GM23338 (cell line): ENCODE measurements at regions not wholly inside any gene's neighbourhood (a gene's known extent, or its start where the extent isn't known, plus 50 kb on each side); places are given as distances from the start of the nearest gene placed in this dataset.

Experiments
- ATAC-seq: fragments of 200-7000 bp; cut with Tn5 transposase; 3 replicates; pipeline ENCODE4 v1.9.1; 2020
- DNase-seq: peaks from one replicate; pipeline ENCODE4 v3.0.0-alpha.2; 2015; ENCODE audit warnings: low spot score
- H2AFZ ChIP-seq: fragments of 200-600 bp; sonication (generic); 2 replicates; pipeline ENCODE4 v1.8.0; 2016; ENCODE audit warnings: antibody characterized with exemption, mild to moderate bottlenecking, moderate library complexity
- H3F3A ChIP-seq: fragments of 200-600 bp; sonication (generic); replicated peaks from 2 replicates; pipeline ENCODE4 v1.8.0; 2017; ENCODE audit warnings: antibody characterized with exemption, mixed run types, low read depth
- H3K27ac ChIP-seq: fragments of 200-600 bp; sonication (generic); 2 replicates; pipeline ENCODE4 v1.6.1; 2016; ENCODE audit warnings: low read depth
- H3K27me3 ChIP-seq: fragments of 200-600 bp; sonication (generic); 2 replicates; pipeline ENCODE4 v1.8.0; 2016; ENCODE audit warnings: mild to moderate bottlenecking, mixed run types, moderate library complexity; ENCODE audit not compliant: insufficient read depth
- H3K36me3 ChIP-seq: fragments of 200-600 bp; sonication (generic); 2 replicates; pipeline ENCODE4 v1.8.0; 2016; ENCODE audit warnings: mild to moderate bottlenecking; ENCODE audit not compliant: insufficient read depth
- H3K4me1 ChIP-seq: fragments of 200-600 bp; sonication (generic); 2 replicates; pipeline ENCODE4 v1.8.0; 2016; ENCODE audit warnings: mild to moderate bottlenecking, moderate library complexity; ENCODE audit not compliant: insufficient read depth
- H3K4me2 ChIP-seq: fragments of 200-600 bp; sonication (generic); 2 replicates; pipeline ENCODE4 v1.7.1; 2017; ENCODE audit warnings: mixed run types
- H3K4me3 ChIP-seq: fragments of 200-600 bp; sonication (generic); 2 replicates; pipeline ENCODE4 v1.6.1; 2016; ENCODE audit warnings: mixed run types
- H3K79me2 ChIP-seq: fragments of 200-600 bp; sonication (generic); replicated peaks from 2 replicates; pipeline ENCODE4 v1.8.0; 2017; ENCODE audit warnings: mild to moderate bottlenecking; ENCODE audit not compliant: insufficient read depth
- H3K9me2 ChIP-seq: fragments of 200-600 bp; sonication (generic); 2 replicates; pipeline ENCODE4 v1.8.0; 2017; ENCODE audit not compliant: insufficient read depth
- H4K20me1 ChIP-seq: fragments of 200-600 bp; sonication (generic); replicated peaks from 2 replicates; pipeline ENCODE4 v1.8.0; 2017; ENCODE audit warnings: mild to moderate bottlenecking; ENCODE audit not compliant: insufficient read depth
- H3K27ac Mint-ChIP-seq: 2 replicates; pipeline ENCODE4 v1.8.0; 2020; ENCODE audit warnings: inconsistent platforms, mild to moderate bottlenecking, moderate library complexity, mixed read lengths
- H3K27me3 Mint-ChIP-seq: 3 replicates; pipeline ENCODE4 v1.8.0; 2022; ENCODE audit warnings: low read depth, mild to moderate bottlenecking, moderate library complexity, mixed read lengths, inconsistent platforms; ENCODE audit not compliant: insufficient read depth, poor library complexity
- H3K36me3 Mint-ChIP-seq: 3 replicates; pipeline ENCODE4 v1.8.0; 2021; ENCODE audit warnings: low read depth, mild to moderate bottlenecking, inconsistent platforms, moderate library complexity, mixed read lengths
- H3K4me1 Mint-ChIP-seq: 3 replicates; pipeline ENCODE4 v1.8.0; 2020; ENCODE audit warnings: mild to moderate bottlenecking, inconsistent platforms, mixed read lengths
- H3K4me3 Mint-ChIP-seq: 3 replicates; pipeline ENCODE4 v1.8.0; 2021; ENCODE audit warnings: moderate library complexity, mild to moderate bottlenecking, inconsistent platforms, mixed read lengths
- H3K9me3 Mint-ChIP-seq: 3 replicates; pipeline ENCODE4 v1.8.0; 2020; ENCODE audit warnings: moderate library complexity, mild to moderate bottlenecking, inconsistent platforms, mixed read lengths
- CREB1 ChIP-seq: fragments of 250-450 bp; sonication (Bioruptor Pico); IDR thresholded peaks from 2 replicates; pipeline ENCODE4 v1.5.0; 2020; ENCODE audit warnings: low read depth, mild to moderate bottlenecking, moderate library complexity
- ETS1 ChIP-seq: IDR thresholded peaks from 2 replicates; pipeline ENCODE4 v1.6.1; 2016; ENCODE audit warnings: antibody characterized with exemption
- EZH2 ChIP-seq: fragments of 200-600 bp; sonication (generic); IDR thresholded peaks from one replicate; pipeline ENCODE4 v1.8.0; 2017; ENCODE audit warnings: antibody characterized with exemption, mild to moderate bottlenecking, low read depth; ENCODE audit not compliant: unreplicated experiment
- EZH2phosphoT487 ChIP-seq: fragments of 200-600 bp; sonication (generic); IDR thresholded peaks from one replicate; pipeline ENCODE4 v1.8.1; 2018; ENCODE audit warnings: antibody characterized with exemption; ENCODE audit not compliant: unreplicated experiment
- JUNB ChIP-seq: IDR thresholded peaks from one replicate; pipeline ENCODE4 v1.6.1; 2016; ENCODE audit warnings: antibody characterized with exemption; ENCODE audit not compliant: unreplicated experiment
- NANOG ChIP-seq: IDR thresholded peaks from 2 replicates; pipeline ENCODE4 v1.6.1; 2016; ENCODE audit warnings: antibody characterized with exemption, borderline replicate concordance
- POLR2AphosphoS5 ChIP-seq: IDR thresholded peaks from 2 replicates; pipeline ENCODE4 v1.6.1; 2016; ENCODE audit warnings: antibody characterized with exemption, low read depth
- REST ChIP-seq: IDR thresholded peaks from one replicate; pipeline ENCODE4 v1.6.1; 2018; ENCODE audit warnings: antibody characterized with exemption; ENCODE audit not compliant: unreplicated experiment
- STAT1 ChIP-seq: IDR thresholded peaks from one replicate; pipeline ENCODE4 v1.6.1; 2016; ENCODE audit warnings: antibody characterized with exemption; ENCODE audit not compliant: unreplicated experiment
- ZNF114 ChIP-seq: fragments of 250-450 bp; sonication (Bioruptor Pico); IDR thresholded peaks from 2 replicates; pipeline ENCODE4 v1.5.0; 2020; ENCODE audit warnings: mild to moderate bottlenecking, moderate library complexity
- ZNF331 ChIP-seq: fragments of 250-450 bp; sonication (Bioruptor Pico); IDR thresholded peaks from 2 replicates; pipeline ENCODE4 v1.5.0; 2020; ENCODE audit warnings: low read depth, mild to moderate bottlenecking, moderate library complexity
- ZNF462 ChIP-seq: fragments of 250-450 bp; sonication (Bioruptor Pico); IDR thresholded peaks from 2 replicates; pipeline ENCODE4 v1.5.0; 2020; ENCODE audit warnings: mild to moderate bottlenecking, moderate library complexity
- TF ChIP-seq, protein P1 (sequence below), 2 experiments: fragments of 200-600 bp in 1 of 2; sonication (generic) in 1 of 2; conservative IDR thresholded peaks; 2 replicates each; pipeline versions ENCODE4 v1.5.1 to v1.6.1; 2016 to 2017; ENCODE audit warnings: antibody characterized with exemption in 2 of 2, low read depth in 2 of 2, mild to moderate bottlenecking in 2 of 2, moderate library complexity in 1 of 2

DNA sequence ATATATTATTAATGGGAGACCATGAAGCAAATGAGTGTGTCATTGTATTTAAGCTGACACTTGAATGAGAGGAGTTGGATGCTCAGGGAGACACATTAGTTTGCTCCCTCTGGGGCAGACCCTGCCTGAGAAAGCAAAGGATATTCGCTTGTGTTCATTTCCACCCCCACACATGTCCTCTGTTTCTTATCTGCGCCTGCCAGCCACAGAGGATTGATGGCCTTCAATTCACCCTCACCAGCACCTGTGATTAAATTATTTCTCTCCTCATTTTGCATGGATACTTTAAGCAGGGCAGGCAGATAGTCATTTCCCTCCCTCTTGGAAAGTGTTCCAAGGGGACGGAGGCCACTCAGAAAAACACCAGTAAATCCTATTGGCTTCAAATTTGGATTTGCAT, 185.2 kb upstream of the GMDS start:
- Histone ChIP-seq H3K27me3 (no peaks in the 10 kb centered on the region), H2AFZ (no peak overlapping the region), H3K9me2 (peaks cover 9% of the 10 kb centered on the region), H4K20me1 (no peaks in the 10 kb centered on the region), H3K36me3 (no peaks in the 10 kb centered on the region), H3K4me2 (no peak overlapping the region), H3K4me3 (no peak overlapping the region), H3F3A (no peaks in the 10 kb centered on the region), H3K4me1 (no peaks in the 10 kb centered on the region), H3K27ac (no peak overlapping the region), H3K79me2 (no peaks in the 10 kb centered on the region)
- Mint-ChIP-seq H3K27me3 (no peaks in the 10 kb centered on the region), H3K4me1 (no peaks in the 10 kb centered on the region), H3K9me3 (no peaks in the 10 kb centered on the region), H3K27ac (no peak overlapping the region), H3K4me3 (no peak overlapping the region), H3K36me3 (no peaks in the 10 kb centered on the region)
- TF ChIP-seq ZNF114 (CRISPR knock-in tag) = no peak
- no peak for TF ChIP-seq POLR2AphosphoS5
- no peak for TF ChIP-seq REST
- no peak for TF ChIP-seq ZNF462
- no peak for TF ChIP-seq CREB1 (CRISPR knock-in tag)
- TF ChIP-seq JUNB = no peak
- TF ChIP-seq NANOG = no peak
- no peak for TF ChIP-seq ETS1
- no peak for TF ChIP-seq STAT1
- TF ChIP-seq, protein P1, sequence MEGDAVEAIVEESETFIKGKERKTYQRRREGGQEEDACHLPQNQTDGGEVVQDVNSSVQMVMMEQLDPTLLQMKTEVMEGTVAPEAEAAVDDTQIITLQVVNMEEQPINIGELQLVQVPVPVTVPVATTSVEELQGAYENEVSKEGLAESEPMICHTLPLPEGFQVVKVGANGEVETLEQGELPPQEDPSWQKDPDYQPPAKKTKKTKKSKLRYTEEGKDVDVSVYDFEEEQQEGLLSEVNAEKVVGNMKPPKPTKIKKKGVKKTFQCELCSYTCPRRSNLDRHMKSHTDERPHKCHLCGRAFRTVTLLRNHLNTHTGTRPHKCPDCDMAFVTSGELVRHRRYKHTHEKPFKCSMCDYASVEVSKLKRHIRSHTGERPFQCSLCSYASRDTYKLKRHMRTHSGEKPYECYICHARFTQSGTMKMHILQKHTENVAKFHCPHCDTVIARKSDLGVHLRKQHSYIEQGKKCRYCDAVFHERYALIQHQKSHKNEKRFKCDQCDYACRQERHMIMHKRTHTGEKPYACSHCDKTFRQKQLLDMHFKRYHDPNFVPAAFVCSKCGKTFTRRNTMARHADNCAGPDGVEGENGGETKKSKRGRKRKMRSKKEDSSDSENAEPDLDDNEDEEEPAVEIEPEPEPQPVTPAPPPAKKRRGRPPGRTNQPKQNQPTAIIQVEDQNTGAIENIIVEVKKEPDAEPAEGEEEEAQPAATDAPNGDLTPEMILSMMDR (conservative IDR thresholded peaks at IDR 0.05; ENCODE audit: low read depth in 2 of 2) = no peak
- TF ChIP-seq EZH2 = no peak
- TF ChIP-seq EZH2phosphoT487 = no peak
- TF ChIP-seq ZNF331 (CRISPR knock-in tag) = no peak
- ATAC-seq = no peak
- no peak for DNase-seq
